H1 (cell line): ENCODE measurements at regions not wholly inside any gene's neighbourhood (a gene's known extent, or its start where the extent isn't known, plus 50 kb on each side); places are given as distances from the start of the nearest gene placed in this dataset.

ENCODE experiments used
- ATF2 ChIP-seq: IDR thresholded peaks from 2 replicates; pipeline ENCODE4 v1.6.1; 2012; ENCODE audit warnings: low read length, inconsistent platforms
- CEBPB ChIP-seq: IDR thresholded peaks from 2 replicates; pipeline ENCODE4 v1.6.1; 2012; ENCODE audit warnings: low read depth, low read length
- CHD2 ChIP-seq: IDR thresholded peaks from 2 replicates; pipeline ENCODE4 v1.6.1; 2012; ENCODE audit warnings: low read length, improper control_type of control experiment
- CTCF ChIP-seq, 3 experiments: IDR thresholded peaks; 1 replicate in 2 of 3; 2 replicates in 1 of 3; pipeline versions ENCODE4 v1.5.1 to v1.6.1; 2011; ENCODE audit warnings: low read length in 3 of 3, mild to moderate bottlenecking in 3 of 3, inconsistent platforms in 2 of 3, low read depth in 1 of 3, moderate library complexity in 1 of 3; ENCODE audit not compliant: insufficient read depth in 1 of 3; ENCODE audit errors: control extremely low read depth in 1 of 3
- HDAC2 ChIP-seq, 2 experiments: fragments of 300-600 bp in 1 of 2; sonication (generic) in 1 of 2; IDR thresholded peaks; 2 replicates each; pipeline ENCODE4 v1.6.1; 2011 to 2012; ENCODE audit warnings: low read depth in 2 of 2, low read length in 2 of 2, mild to moderate bottlenecking in 2 of 2, moderate library complexity in 2 of 2, borderline replicate concordance in 1 of 2, inconsistent platforms in 1 of 2
- HDAC6 ChIP-seq: IDR thresholded peaks from one replicate; pipeline ENCODE4 v1.7.1; 2012; ENCODE audit warnings: low read depth, mild to moderate bottlenecking, inconsistent platforms, low read length, moderate library complexity
- JUN ChIP-seq: IDR thresholded peaks from 2 replicates; pipeline ENCODE4 v1.6.1; 2011; ENCODE audit warnings: low read depth, mild to moderate bottlenecking, improper control_type of control experiment, low read length
- MAX ChIP-seq: IDR thresholded peaks from 2 replicates; pipeline ENCODE4 v1.6.1; 2012; ENCODE audit warnings: inconsistent platforms
- POLR2A ChIP-seq, 2 experiments: IDR thresholded peaks; 1 replicate in 1 of 2; 2 replicates in 1 of 2; pipeline ENCODE4 v1.6.1; 2011; ENCODE audit warnings: low read depth in 2 of 2, low read length in 2 of 2, mild to moderate bottlenecking in 2 of 2; ENCODE audit errors: control extremely low read depth in 1 of 2
- POLR2AphosphoS5 ChIP-seq: IDR thresholded peaks from 2 replicates; pipeline ENCODE4 v1.6.1; 2011; ENCODE audit warnings: low read depth, low read length
- SAP30 ChIP-seq: fragments of 300-600 bp; sonication (generic); IDR thresholded peaks from 2 replicates; pipeline ENCODE4 v1.7.1; 2012; ENCODE audit warnings: low read length, moderate library complexity, mild to moderate bottlenecking, inconsistent platforms; ENCODE audit not compliant: insufficient read depth, insufficient replicate concordance
- SUZ12 ChIP-seq: fragments of 200-600 bp; sonication (generic); IDR thresholded peaks from 2 replicates; pipeline ENCODE4 v1.6.1; 2012; ENCODE audit warnings: mild to moderate bottlenecking, inconsistent platforms, low read length, moderate library complexity, mixed read lengths
- TAF1 ChIP-seq: IDR thresholded peaks from 2 replicates; pipeline ENCODE4 v1.6.1; 2011; ENCODE audit warnings: mild to moderate bottlenecking, low read depth, low read length
- TCF12 ChIP-seq: IDR thresholded peaks from 2 replicates; pipeline ENCODE4 v1.6.1; 2011; ENCODE audit warnings: low read depth, mild to moderate bottlenecking, low read length

- TF ChIP-seq CTCF (IDR thresholded peaks at IDR 0.05; ENCODE audit: control extremely low read depth in 1 of 3, insufficient read depth in 1 of 3, low read depth in 1 of 3, low read length in 3 of 3), result no peak
- TF ChIP-seq MAX, result no peak
- TF ChIP-seq TCF12, result no peak
- no peak for TF ChIP-seq CEBPB
- no peak for TF ChIP-seq POLR2A (IDR thresholded peaks at IDR 0.05; ENCODE audit: control extremely low read depth in 1 of 2, low read depth in 2 of 2, low read length in 2 of 2)
- TF ChIP-seq POLR2AphosphoS5, result no peak
- TF ChIP-seq TAF1, result no peak
- TF ChIP-seq SUZ12, result no peak
- no peak for TF ChIP-seq ATF2
- TF ChIP-seq HDAC6, result no peak
- no peak for TF ChIP-seq HDAC2 (IDR thresholded peaks at IDR 0.05; ENCODE audit: borderline replicate concordance in 1 of 2, low read depth in 2 of 2, low read length in 2 of 2)
- no peak for TF ChIP-seq SAP30
- TF ChIP-seq CHD2, result no peak
- no peak for TF ChIP-seq JUN
Measured at GRCh38 chr7:12066004-12066403, 145.1 kb upstream of the TMEM106B start.
